COLO668 (cell line): ENCODE measurements at regions not wholly inside any gene's neighbourhood (a gene's known extent, or its start where the extent isn't known, plus 50 kb on each side); places are given as distances from the start of the nearest gene placed in this dataset.
"Not testable (repeated sequence)": the region's sequence is repeated elsewhere in the genome, so short reads cannot be mapped to it uniquely, and the experiment has no call there.

Source experiments
- DNase-seq: peaks from one replicate; lab custom pipeline; 2025; ENCODE audit not compliant: unreplicated experiment; lab: John Stamatoyannopoulos, UW

DNA sequence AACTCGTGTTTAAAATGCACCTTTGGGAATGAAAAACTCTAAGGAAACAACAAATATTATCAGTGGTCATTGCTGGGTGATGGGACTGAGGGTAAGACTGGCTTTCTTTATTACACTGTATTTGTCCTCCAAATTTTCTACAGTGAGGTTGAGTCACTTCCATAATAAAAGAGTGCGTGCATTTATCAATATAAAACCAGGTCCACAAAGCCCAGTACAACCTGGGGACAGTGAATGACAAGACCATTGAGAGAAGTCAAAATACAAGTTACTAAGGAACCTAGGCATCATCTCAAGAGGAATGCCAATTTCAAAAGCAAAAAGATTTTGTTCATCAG lies 76.4 kb downstream of the MAGED4 start:
- DNase-seq: no peak

DNA sequence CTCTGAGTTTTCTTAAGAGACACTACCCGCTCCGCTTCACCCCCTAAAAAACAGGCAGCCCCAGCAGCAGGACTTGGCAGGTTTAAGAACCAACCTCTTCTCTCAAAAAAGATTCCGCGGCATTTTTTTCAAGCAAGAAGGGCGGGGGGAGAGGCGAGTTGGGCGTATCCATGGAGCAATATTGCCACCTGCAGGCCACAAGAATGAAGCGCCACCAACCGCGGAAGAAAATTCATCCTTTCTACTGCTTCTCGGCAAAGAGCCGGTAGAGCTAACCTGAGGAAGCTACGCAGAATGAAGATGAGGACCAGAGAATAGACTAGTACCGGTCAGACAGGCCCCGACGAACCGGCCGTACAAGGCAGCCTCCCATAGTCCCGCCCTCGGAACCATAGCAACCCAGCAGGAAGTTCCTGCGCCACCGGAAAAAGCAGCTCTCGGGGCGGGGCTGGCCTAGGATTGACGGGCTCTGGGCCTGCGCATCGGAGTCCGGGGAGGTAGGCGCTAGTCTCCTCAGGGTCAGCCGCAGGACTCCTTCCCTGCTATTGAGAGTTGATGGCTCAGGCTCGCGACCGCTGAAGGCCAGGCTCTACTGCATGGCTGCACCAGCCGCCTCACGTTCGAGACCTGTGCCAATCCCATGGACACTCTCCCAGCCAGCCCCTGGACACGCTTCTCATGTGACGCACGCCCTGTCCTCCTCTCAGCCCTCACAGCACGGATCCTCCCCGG lies 76.9 kb downstream of the MAGED4 start:
- peak; percentile 83 for DNase-seq

DNA sequence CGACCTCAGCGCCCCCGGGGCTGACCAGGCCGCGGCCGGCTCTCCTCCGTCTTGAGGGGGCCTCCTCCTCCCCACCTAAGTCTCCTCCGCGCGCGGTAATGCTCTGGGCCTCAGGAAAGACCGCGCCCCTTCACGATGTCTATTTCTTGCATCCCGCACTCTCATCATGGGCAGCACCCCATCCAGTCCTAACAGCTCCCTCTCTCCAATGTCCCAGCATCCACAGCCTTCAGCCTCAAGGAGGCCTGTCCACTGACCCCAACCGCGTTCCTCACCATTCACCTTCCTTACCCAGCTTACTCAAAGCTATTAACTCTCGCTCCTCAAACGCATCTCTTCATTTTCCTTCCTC lies 77.5 kb downstream of the MAGED4 start:
- no peak for DNase-seq

DNA sequence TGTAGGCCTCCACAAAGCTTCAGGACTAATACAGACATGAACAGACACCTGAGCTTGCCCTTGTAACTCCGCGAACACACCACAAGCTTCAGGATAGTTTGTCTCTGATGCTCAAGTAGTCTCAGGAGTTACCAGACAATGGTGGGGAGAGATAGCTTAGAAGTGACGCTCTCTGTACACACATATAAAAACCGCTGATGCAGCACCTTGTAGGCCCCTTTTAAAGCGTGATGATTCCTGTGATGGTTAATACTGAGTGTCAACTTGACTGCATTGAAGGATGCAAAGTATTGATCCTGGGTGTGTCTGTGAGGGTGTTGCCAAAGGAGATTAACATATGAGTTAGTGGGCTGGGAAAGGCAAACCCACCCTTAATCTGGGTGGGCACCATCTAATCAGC lies 78.7 kb downstream of the MAGED4 start:
- DNase-seq: no peak

DNA sequence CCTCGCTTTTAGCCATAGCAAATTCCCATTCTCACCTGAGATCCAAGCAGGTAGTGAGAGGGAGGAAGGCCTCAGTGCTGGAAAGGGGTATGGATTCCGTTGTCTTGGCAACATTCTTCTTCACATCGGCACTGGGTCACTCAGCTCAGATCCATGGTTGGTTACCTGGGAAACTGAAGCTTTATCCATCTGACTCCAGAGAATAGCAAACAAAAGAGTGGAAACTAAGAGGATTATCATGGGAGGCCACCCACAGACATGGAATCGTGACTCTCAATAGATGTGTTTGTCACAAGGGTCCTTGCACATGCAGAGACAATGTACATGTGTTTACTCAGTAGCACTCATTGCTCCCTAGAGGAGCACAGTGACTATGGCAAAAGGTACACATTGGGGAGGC lies 81.0 kb downstream of the MAGED4 start:
- DNase-seq: no peak

DNA sequence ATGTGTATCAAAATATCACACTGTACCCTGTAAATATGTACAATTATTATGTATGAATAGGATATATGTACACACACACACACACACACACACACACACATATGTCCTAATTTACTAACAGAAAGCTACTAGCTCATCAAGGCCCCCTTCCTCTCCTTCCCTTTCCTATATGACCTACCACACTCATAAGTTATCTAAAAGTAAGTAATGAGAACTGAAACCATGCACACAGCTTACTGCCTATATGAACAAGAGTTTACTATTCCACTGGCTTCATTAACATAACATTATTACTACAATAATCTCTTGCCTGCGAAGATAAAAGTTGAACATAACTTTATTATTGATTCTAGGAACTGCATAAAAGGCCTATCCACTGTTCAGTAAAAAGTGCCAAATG lies 83.8 kb downstream of the MAGED4 start:
- DNase-seq: not testable (repeated sequence)

DNA sequence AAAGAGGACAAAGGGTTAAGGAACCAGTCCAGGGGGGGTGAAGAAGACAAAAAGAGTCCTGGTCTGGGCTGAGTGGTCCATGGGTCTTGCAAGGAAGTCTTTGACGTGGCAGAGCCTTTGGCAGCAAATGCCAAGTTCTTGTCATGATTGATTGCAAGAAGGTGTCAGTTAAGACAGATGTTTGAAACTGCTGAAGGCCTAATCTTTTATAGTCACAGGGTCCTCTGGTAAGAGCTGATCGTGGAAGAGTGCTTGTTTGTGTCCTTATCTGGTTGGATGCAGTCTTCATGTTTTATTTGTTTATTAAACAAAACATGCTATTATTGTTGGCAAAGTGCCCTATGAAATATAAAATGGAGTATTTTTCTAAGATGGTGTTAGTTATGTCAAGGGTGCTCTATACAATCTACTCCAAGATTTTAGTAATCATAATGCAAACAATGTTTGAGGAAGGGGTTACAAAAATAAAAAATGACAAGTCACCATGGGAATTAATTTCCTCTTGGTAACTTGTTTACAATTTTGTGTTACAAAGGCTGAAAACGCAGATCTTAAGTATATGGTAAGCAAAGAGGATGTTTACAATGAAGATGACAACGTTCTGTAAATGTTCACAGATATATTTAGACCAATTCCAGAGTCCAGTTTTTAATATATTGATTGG lies 85.9 kb downstream of the MAGED4 start:
- DNase-seq: no peak

DNA sequence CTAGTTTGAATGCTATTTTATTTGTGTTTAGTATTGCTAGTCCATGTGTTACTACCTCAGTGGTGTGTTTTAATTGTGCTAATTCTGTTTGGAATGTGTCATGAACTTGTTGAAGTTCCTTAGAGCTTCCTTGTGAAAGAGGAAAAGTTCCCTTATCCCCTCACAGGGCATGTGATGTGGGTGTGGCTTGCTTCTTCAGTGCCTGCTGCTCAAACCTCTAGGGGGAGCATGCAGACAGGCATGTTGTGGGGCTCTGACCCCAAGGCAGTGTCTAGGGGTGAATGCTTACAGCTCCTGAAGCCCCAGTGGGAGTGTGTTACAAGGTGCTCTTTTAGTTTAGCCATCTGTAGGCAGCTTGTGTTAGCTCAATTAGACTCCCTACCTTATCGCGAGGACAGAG lies 86.5 kb downstream of the MAGED4 start:
- DNase-seq: no peak

DNA sequence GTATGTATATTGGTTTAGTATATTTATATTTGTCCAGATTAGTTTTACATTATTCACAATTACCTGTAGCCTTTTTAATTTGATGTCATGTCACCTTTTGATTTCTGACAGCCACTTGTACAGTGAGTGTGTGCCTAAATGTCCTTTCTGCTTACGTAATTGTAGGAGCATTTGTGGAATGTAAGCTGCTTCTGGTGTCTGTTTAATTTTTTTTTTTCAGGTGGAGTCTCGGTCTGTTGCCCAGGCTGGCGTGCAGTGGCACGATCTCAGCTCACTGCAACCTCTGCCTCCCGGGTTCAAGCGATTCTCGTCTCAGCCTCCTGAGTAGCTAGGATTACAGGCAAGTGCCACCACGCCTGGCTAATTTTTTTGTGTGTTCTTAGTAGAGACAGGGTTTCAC lies 91.2 kb upstream of the XAGE2 start:
- DNase-seq: no peak

DNA sequence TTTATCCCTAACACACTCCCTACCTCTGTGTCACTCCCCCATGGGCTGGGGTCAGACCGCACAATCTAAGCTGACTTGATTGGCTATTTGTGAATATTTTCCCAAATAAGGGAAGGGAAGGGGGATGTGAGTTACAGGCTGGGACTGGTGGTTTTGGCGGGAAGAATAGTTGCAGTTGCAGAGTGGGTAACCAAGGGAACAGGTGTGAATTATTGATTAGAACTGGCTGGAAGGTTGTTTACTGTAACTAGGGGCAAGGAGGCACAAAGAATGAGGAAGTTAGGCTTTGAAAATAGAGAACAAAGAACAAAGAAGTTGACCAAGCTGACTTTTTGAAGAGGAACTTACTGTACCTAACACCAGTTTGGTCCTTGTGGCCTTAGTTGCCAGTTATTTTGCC lies 88.0 kb upstream of the XAGE2 start:
- DNase-seq: no peak

DNA sequence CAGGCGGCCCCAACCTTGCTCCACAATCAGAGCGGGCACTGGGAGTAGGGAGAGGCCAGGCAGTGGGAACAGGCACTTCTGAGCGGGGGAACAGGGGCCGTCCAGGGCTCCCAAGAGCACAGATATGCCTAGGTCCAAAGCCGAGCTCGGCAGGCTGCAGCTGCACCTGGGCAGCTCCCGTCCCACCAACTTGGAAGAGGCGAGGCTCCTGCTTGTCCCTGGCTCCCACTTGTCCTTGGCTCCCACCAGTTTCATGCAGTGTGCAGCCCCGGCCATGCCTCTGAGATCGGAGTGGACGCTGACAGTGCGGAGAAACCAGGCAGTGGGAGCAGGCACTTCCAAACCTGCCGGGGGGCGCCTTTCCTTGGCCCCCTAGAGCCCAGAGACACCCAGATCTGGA lies 84.0 kb upstream of the XAGE2 start:
- DNase-seq: no peak

DNA sequence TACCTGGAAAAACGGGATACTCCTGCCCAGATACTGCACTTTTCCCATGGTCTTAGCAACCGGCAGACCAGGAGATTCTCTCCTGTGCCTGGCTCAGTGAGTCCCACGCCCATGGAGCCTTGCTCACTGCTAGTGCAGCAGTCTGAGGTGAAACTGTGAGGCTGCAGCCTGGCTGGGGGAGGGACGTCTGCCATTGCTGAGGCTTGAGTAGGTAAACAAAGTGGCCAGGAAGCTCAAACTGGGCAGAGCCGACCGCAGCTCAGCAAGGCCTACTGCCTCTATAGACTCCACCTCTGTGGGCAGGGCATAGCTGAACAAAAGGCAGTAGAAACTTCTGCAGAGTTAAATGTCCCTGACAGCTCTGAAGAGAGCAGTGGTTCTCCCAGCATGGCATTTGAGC lies 69.9 kb upstream of the XAGE2 start:
- not testable (repeated sequence) for DNase-seq

DNA sequence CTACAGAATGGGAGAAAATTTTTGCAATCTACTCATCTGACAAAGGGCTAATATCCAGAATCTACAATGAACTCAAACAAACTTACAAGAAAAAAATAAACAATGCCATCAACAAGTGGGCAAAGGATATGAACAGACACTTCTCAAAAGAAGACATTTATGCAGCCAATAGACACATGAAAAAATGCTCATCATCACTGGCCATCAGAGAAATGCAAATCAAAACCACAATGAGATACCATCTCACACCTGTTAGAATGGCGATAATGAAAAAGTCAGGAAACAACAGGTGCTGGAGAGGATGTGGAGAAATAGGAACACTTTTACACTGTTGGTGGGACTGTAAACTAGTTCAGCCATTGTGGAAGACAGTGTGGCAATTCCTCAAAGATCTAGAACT lies 60.3 kb upstream of the XAGE2 start:
- not testable (repeated sequence) for DNase-seq
